Fibroblast of lung (primary cell): ENCODE measurements at regions not wholly inside any gene's neighbourhood (a gene's known extent, or its start where the extent isn't known, plus 50 kb on each side); places are given as distances from the start of the nearest gene placed in this dataset.
A peak's percentile ranks its signal among the peaks of the same experiment; 100 is the strongest.

ENCODE experiments used
- DNase-seq, 2 donors: peaks; one replicate each; pipeline versions ENCODE4 v3.0.0 to v3.0.0-alpha.2; 2010; ENCODE audit warnings: low read depth in 2 of 2
- H2AFZ ChIP-seq: 2 replicates; pipeline ENCODE4 v1.5.1; 2012; ENCODE audit warnings: low read length, control low read depth, inconsistent platforms
- H3K27ac ChIP-seq: 2 replicates; pipeline ENCODE4 v1.5.1; 2011; ENCODE audit warnings: low read length, control low read depth; ENCODE audit not compliant: insufficient read depth
- H3K27me3 ChIP-seq: 2 replicates; pipeline ENCODE4 v1.5.1; 2011; ENCODE audit warnings: mild to moderate bottlenecking, low read length; ENCODE audit not compliant: control insufficient read depth, insufficient read depth
- H3K36me3 ChIP-seq: 2 replicates; pipeline ENCODE4 v1.5.1; 2011; ENCODE audit warnings: low read length; ENCODE audit not compliant: control insufficient read depth, insufficient read depth
- H3K4me1 ChIP-seq: 2 replicates; pipeline ENCODE4 v1.5.1; 2011; ENCODE audit warnings: low read length; ENCODE audit not compliant: control insufficient read depth, insufficient read depth; ENCODE audit errors: extremely low read depth
- H3K4me2 ChIP-seq: 2 replicates; pipeline ENCODE4 v1.5.1; 2011; ENCODE audit warnings: low read length, control low read depth; ENCODE audit not compliant: insufficient read depth; ENCODE audit errors: extremely low read depth
- H3K4me3 ChIP-seq, 4 experiments: fragments of 200-600 bp in 1 of 4; sonication (generic) in 1 of 4; replicated peaks in 1 of 4; 2 replicates each; pipeline ENCODE4 v1.5.1; 2011 to 2016; ENCODE audit warnings: low read length in 4 of 4, low read depth in 3 of 4, mild to moderate bottlenecking in 3 of 4, control low read depth in 2 of 4, inconsistent platforms in 1 of 4, mixed read lengths in 1 of 4; ENCODE audit not compliant: insufficient read depth in 1 of 4; ENCODE audit errors: control extremely low read depth in 1 of 4
- H3K79me2 ChIP-seq: 2 replicates; pipeline ENCODE4 v1.5.1; 2012; ENCODE audit warnings: mild to moderate bottlenecking, low read length, inconsistent platforms; ENCODE audit not compliant: control insufficient read depth, insufficient read depth
- H3K9ac ChIP-seq: 2 replicates; pipeline ENCODE4 v1.5.1; 2011; ENCODE audit warnings: mild to moderate bottlenecking, low read length, control low read depth; ENCODE audit not compliant: insufficient read depth
- H3K9me3 ChIP-seq: 2 replicates; pipeline ENCODE4 v1.5.1; 2012; ENCODE audit warnings: low read depth, low read length; ENCODE audit not compliant: control insufficient read depth, insufficient read depth
- H4K20me1 ChIP-seq: 2 replicates; pipeline ENCODE4 v1.5.1; 2011; ENCODE audit warnings: low read length; ENCODE audit not compliant: control insufficient read depth, insufficient read depth; ENCODE audit errors: extremely low read depth
- CTCF ChIP-seq, 2 donors: IDR thresholded peaks in 1 of 2; conservative IDR thresholded peaks in 1 of 2; 1 replicate in 1 of 2; 2 replicates in 1 of 2; pipeline ENCODE4 v1.5.1; 2011 to 2012; ENCODE audit warnings: low read length in 2 of 2, control low read depth in 1 of 2, inconsistent platforms in 1 of 2, low read depth in 1 of 2, mild to moderate bottlenecking in 1 of 2
- EZH2 ChIP-seq: IDR thresholded peaks from 2 replicates; pipeline ENCODE4 v1.5.1; 2012; ENCODE audit warnings: low read length, control low read depth, mild to moderate bottlenecking; ENCODE audit errors: missing control alignments

GRCh38 chr18:45480219-45481015 is 134.9 kb upstream of the SLC14A2 start:
- H3K4me2 ChIP-seq = no peak overlapping the region
- H3K4me3 ChIP-seq = no peak overlapping the region
- H2AFZ ChIP-seq = no peak overlapping the region
- H3K79me2 ChIP-seq = no peaks in the 10 kb centered on the region
- no peaks in the 10 kb centered on the region for H4K20me1 ChIP-seq
- no peak overlapping the region for H3K27ac ChIP-seq
- H3K9me3 ChIP-seq = no peaks in the 10 kb centered on the region
- TF ChIP-seq CTCF (conservative IDR thresholded peaks at IDR 0.05 in 1 of 2, IDR thresholded peaks at IDR 0.05 in 1 of 2; ENCODE audit: low read depth in 1 of 2, low read length in 2 of 2) = no peak
- no peak for TF ChIP-seq EZH2
- H3K9ac ChIP-seq = no peak overlapping the region
- H3K27me3 ChIP-seq = no peaks in the 10 kb centered on the region
- no peak for DNase-seq
- H3K36me3 ChIP-seq = no peaks in the 10 kb centered on the region
- no peaks in the 10 kb centered on the region for H3K4me1 ChIP-seq

GRCh38 chr18:45481821-45482220 is 133.5 kb upstream of the SLC14A2 start:
- no peak overlapping the region for H3K4me3 ChIP-seq
- TF ChIP-seq CTCF (conservative IDR thresholded peaks at IDR 0.05 in 1 of 2, IDR thresholded peaks at IDR 0.05 in 1 of 2; ENCODE audit: low read depth in 1 of 2, low read length in 2 of 2) (no peak), EZH2 (no peak)
- peak in 1 of 2 donors; percentile 39 for DNase-seq
- H3K27me3 ChIP-seq = no peaks in the 10 kb centered on the region
- H2AFZ ChIP-seq = no peak overlapping the region
- no peaks in the 10 kb centered on the region for H3K36me3 ChIP-seq
- H3K9me3 ChIP-seq = no peaks in the 10 kb centered on the region
- no peak overlapping the region for H3K27ac ChIP-seq
- no peaks in the 10 kb centered on the region for H3K4me1 ChIP-seq
- no peak overlapping the region for H3K9ac ChIP-seq
- no peak overlapping the region for H3K4me2 ChIP-seq
- no peaks in the 10 kb centered on the region for H4K20me1 ChIP-seq
- H3K79me2 ChIP-seq = no peaks in the 10 kb centered on the region

GRCh38 chr18:45482286-45482685 is 133.0 kb upstream of the SLC14A2 start:
- Histone ChIP-seq H3K4me1 (no peaks in the 10 kb centered on the region), H3K4me2 (no peak overlapping the region), H3K9me3 (no peaks in the 10 kb centered on the region), H3K4me3 (no peak overlapping the region), H3K79me2 (no peaks in the 10 kb centered on the region), H3K9ac (no peak overlapping the region), H3K36me3 (no peaks in the 10 kb centered on the region), H4K20me1 (no peaks in the 10 kb centered on the region), H2AFZ (no peak overlapping the region), H3K27ac (no peak overlapping the region), H3K27me3 (no peaks in the 10 kb centered on the region)
- TF ChIP-seq EZH2 (no peak), CTCF (conservative IDR thresholded peaks at IDR 0.05 in 1 of 2, IDR thresholded peaks at IDR 0.05 in 1 of 2; ENCODE audit: low read depth in 1 of 2, low read length in 2 of 2) (no peak)
- DNase-seq = peak in 1 of 2 donors; percentile 73
